HEK293 (cell line): ENCODE measurements at regions not wholly inside any gene's neighbourhood (a gene's known extent, or its start where the extent isn't known, plus 50 kb on each side); places are given as distances from the start of the nearest gene placed in this dataset.

Experiments
- CTCF ChIA-PET: fragments of 350-600 bp; formaldehyde crosslinking; extraction: SDS; loops from one replicate; lab custom pipeline; 2021; ENCODE audit warnings: antibody characterized with exemption; lab: Yijun Ruan, JAX
- POLR2A ChIA-PET: fragments of 300-600 bp; formaldehyde crosslinking; extraction: SDS; loops from one replicate; lab custom pipeline; 2020; ENCODE audit warnings: antibody characterized with exemption, inconsistent platforms; lab: Yijun Ruan, JAX
- H3K27ac ChIP-seq: fragments of 200-500 bp; sonication (Bioruptor generic); 2 replicates; pipeline ENCODE4 v1.5.1; 2014; ENCODE audit warnings: low read depth, low read length, control low read depth, inconsistent platforms; ENCODE audit errors: extremely low read depth
- H3K36me3 ChIP-seq, 2 experiments: fragments of 200-500 bp in 1 of 2; sonication (Bioruptor generic) in 1 of 2; 1 replicate in 1 of 2; 2 replicates in 1 of 2; pipeline ENCODE4 v1.5.1; 2014 to 2017; ENCODE audit warnings: inconsistent platforms in 2 of 2, low read length in 2 of 2; ENCODE audit not compliant: control insufficient read depth in 2 of 2, insufficient read depth in 1 of 2
- H3K4me1 ChIP-seq: fragments of 200-500 bp; sonication (Bioruptor generic); 2 replicates; pipeline ENCODE4 v1.5.1; 2014; ENCODE audit warnings: mild to moderate bottlenecking, low read length, inconsistent platforms; ENCODE audit not compliant: control insufficient read depth, insufficient read depth
- H3K4me3 ChIP-seq: 2 replicates; pipeline ENCODE4 v1.5.1; 2011; ENCODE audit warnings: low read depth, mild to moderate bottlenecking, control low read depth, low read length, moderate library complexity
- H3K9me3 ChIP-seq: fragments of 200-500 bp; sonication (Bioruptor generic); 2 replicates; pipeline ENCODE4 v1.5.1; 2014; ENCODE audit warnings: low read depth, low read length, inconsistent platforms; ENCODE audit not compliant: control insufficient read depth, insufficient read depth
- ELK4 ChIP-seq: IDR thresholded peaks from 2 replicates; pipeline ENCODE4 v1.6.1; 2011; ENCODE audit warnings: mild to moderate bottlenecking, low read depth, low read length, borderline replicate concordance
- HOXA7 ChIP-seq: sonication (generic); formaldehyde crosslinking; IDR thresholded peaks from 2 replicates; pipeline ENCODE4 v1.8.1; 2022; ENCODE audit warnings: missing genetic modification reagents, borderline replicate concordance
- SCRT2 ChIP-seq: fragments of 450-650 bp; formaldehyde crosslinking; IDR thresholded peaks from 2 replicates; pipeline ENCODE4 v1.5.1; 2016; ENCODE audit warnings: missing biosample characterization, missing genetic modification characterization
- TCF7L2 ChIP-seq: IDR thresholded peaks from 2 replicates; pipeline ENCODE4 v1.6.1; 2011; ENCODE audit warnings: low read depth, mild to moderate bottlenecking, inconsistent platforms, low read length, moderate library complexity, borderline replicate concordance
- ZBTB20 ChIP-seq: fragments of 450-650 bp; formaldehyde crosslinking; IDR thresholded peaks from 2 replicates; pipeline ENCODE4 v1.5.1; 2016; ENCODE audit warnings: missing biosample characterization, missing genetic modification characterization
- ZIC2 ChIP-seq: fragments of 450-650 bp; formaldehyde crosslinking; IDR thresholded peaks from 2 replicates; pipeline ENCODE4 v1.5.1; 2016; ENCODE audit warnings: missing biosample characterization, missing genetic modification characterization
- ZNF174 ChIP-seq: fragments of 450-650 bp; formaldehyde crosslinking; IDR thresholded peaks from 2 replicates; pipeline ENCODE4 v1.5.0; 2017; ENCODE audit warnings: missing biosample characterization, mild to moderate bottlenecking, missing genetic modification characterization
- ZNF175 ChIP-seq: fragments of 450-650 bp; formaldehyde crosslinking; IDR thresholded peaks from 2 replicates; pipeline ENCODE4 v1.5.1; 2016; ENCODE audit warnings: missing biosample characterization, missing genetic modification characterization
- ZNF202 ChIP-seq: fragments of 450-650 bp; formaldehyde crosslinking; IDR thresholded peaks from 2 replicates; pipeline ENCODE4 v1.5.1; 2016; ENCODE audit warnings: missing biosample characterization, missing genetic modification characterization, borderline replicate concordance
- ZNF280D ChIP-seq: fragments of 450-650 bp; formaldehyde crosslinking; IDR thresholded peaks from 2 replicates; pipeline ENCODE4 v1.5.1; 2016; ENCODE audit warnings: missing biosample characterization, missing genetic modification characterization
- ZNF354C ChIP-seq: fragments of 450-650 bp; formaldehyde crosslinking; IDR thresholded peaks from 2 replicates; pipeline ENCODE4 v1.5.1; 2016; ENCODE audit warnings: missing biosample characterization, missing genetic modification characterization, low read depth, borderline replicate concordance
- ZNF48 ChIP-seq: fragments of 450-650 bp; formaldehyde crosslinking; IDR thresholded peaks from 2 replicates; pipeline ENCODE4 v1.5.1; 2016; ENCODE audit warnings: missing biosample characterization, missing genetic modification characterization
- ZNF654 ChIP-seq: fragments of 450-650 bp; formaldehyde crosslinking; IDR thresholded peaks from 2 replicates; pipeline ENCODE4 v1.5.1; 2016; ENCODE audit warnings: low read depth, missing biosample characterization, missing genetic modification characterization
- ZNF692 ChIP-seq: fragments of 450-650 bp; formaldehyde crosslinking; IDR thresholded peaks from 2 replicates; pipeline ENCODE4 v1.5.1; 2016; ENCODE audit warnings: missing biosample characterization, missing genetic modification characterization
- ZNF707 ChIP-seq: fragments of 450-650 bp; formaldehyde crosslinking; IDR thresholded peaks from 2 replicates; pipeline ENCODE4 v1.5.1; 2016; ENCODE audit warnings: missing biosample characterization, missing genetic modification characterization
- TF ChIP-seq, protein P1 (sequence below): fragments of 450-650 bp; formaldehyde crosslinking; optimal IDR thresholded peaks from 2 replicates; pipeline ENCODE3; 2016; ENCODE audit warnings: missing biosample characterization, mild to moderate bottlenecking, missing genetic modification characterization
- TF ChIP-seq, protein P2 (sequence below): fragments of 450-650 bp; formaldehyde crosslinking; IDR thresholded peaks from 2 replicates; pipeline ENCODE4 v1.5.1; 2017; ENCODE audit warnings: missing biosample characterization, missing genetic modification characterization
- TF ChIP-seq, protein P3 (sequence below): fragments of 450-650 bp; formaldehyde crosslinking; IDR thresholded peaks from 2 replicates; pipeline ENCODE4; 2016; ENCODE audit warnings: missing biosample characterization, missing genetic modification characterization

DNA sequence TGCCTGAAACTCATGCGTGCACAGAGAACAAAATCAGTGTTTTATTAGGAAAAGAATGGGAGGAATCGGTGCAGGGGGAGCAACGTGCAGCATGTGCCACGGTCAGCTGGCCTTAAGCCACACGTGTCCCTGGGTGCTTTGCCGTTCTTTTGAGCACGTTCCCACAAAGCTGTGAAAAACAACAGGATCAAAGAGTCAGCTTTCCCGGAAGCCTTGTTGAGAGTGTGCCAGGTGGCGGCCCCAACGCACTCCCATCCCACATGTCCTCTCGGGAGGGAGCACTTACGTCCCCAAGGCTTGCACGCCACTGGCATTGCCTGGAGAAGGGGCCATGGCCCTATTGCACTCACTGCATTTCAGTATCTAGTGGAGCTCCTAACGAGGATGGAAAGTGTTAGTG is 511.2 kb downstream of the EIPR1 start:
- ChIA-PET POLR2A (no interaction called here), CTCF (no interaction called here)
- Histone ChIP-seq H3K27ac (no peak overlapping the region), H3K36me3 (no peaks in the 10 kb centered on the region), H3K4me3 (no peak overlapping the region), H3K9me3 (no peaks in the 10 kb centered on the region), H3K4me1 (no peaks in the 10 kb centered on the region)
- TF ChIP-seq TCF7L2 (no peak), ZNF174 (tag by site-specific recombination) (no peak), ELK4 (no peak), HOXA7 (CRISPR knock-in tag) (no peak), ZNF354C (tag by site-specific recombination) (no peak), ZNF654 (no peak), ZBTB20 (tag by site-specific recombination) (no peak), ZNF280D (no peak), ZNF48 (tag by site-specific recombination) (no peak), ZNF692 (no peak), ZIC2 (tag by site-specific recombination) (no peak), ZNF707 (no peak), ZNF202 (tag by site-specific recombination) (no peak), ZNF175 (tag by site-specific recombination) (no peak), SCRT2 (tag by site-specific recombination) (no peak)
- TF ChIP-seq, protein P1, sequence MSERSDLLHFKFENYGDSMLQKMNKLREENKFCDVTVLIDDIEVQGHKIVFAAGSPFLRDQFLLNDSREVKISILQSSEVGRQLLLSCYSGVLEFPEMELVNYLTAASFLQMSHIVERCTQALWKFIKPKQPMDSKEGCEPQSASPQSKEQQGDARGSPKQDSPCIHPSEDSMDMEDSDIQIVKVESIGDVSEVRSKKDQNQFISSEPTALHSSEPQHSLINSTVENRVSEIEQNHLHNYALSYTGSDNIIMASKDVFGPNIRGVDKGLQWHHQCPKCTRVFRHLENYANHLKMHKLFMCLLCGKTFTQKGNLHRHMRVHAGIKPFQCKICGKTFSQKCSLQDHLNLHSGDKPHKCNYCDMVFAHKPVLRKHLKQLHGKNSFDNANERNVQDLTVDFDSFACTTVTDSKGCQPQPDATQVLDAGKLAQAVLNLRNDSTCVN, result no peak
- TF ChIP-seq, protein P2, sequence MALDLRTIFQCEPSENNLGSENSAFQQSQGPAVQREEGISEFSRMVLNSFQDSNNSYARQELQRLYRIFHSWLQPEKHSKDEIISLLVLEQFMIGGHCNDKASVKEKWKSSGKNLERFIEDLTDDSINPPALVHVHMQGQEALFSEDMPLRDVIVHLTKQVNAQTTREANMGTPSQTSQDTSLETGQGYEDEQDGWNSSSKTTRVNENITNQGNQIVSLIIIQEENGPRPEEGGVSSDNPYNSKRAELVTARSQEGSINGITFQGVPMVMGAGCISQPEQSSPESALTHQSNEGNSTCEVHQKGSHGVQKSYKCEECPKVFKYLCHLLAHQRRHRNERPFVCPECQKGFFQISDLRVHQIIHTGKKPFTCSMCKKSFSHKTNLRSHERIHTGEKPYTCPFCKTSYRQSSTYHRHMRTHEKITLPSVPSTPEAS (tag by site-specific recombination), result no peak
- TF ChIP-seq, protein P3, sequence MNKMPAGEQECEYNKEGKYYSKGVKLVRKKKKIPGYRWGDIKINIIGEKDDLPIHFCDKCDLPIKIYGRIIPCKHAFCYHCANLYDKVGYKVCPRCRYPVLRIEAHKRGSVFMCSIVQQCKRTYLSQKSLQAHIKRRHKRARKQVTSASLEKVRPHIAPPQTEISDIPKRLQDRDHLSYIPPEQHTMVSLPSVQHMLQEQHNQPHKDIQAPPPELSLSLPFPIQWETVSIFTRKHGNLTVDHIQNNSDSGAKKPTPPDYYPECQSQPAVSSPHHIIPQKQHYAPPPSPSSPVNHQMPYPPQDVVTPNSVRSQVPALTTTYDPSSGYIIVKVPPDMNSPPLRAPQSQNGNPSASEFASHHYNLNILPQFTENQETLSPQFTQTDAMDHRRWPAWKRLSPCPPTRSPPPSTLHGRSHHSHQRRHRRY (tag by site-specific recombination), result no peak
- TF ChIP-seq, all 188 proteins: peak for 0
